ENCODE measurements at regions not wholly inside any gene's neighbourhood (a gene's known extent, or its start where the extent isn't known, plus 50 kb on each side); places are given as distances from the start of the nearest gene placed in this dataset.
"Not testable (repeated sequence)": the region's sequence is repeated elsewhere in the genome, so short reads cannot be mapped to it uniquely, and the experiment has no call there.

DNA sequence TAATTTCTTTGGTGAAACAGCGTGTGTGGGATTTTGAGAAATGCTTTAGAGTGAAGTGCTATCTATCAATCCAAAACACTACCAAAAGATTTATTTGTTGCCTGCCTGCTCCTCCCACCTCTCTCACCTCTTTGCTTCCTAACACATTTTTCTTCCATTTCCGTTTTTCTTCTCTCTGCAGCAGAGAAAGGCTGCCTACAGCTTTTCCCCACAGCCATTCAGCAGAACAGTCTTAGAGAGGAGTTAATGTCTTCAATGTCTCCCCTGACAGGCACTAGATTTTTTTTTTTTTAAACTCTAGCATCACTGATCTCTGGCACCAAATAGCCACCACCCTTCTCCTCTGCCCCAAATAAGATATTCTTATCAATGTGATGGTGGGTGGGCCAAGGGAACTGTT lies 327.8 kb upstream of the MAN1A1 start:
- Mint-ChIP-seq H3K4me1 (no peaks in the 10 kb centered on the region), H3K27ac (no peak overlapping the region), H3K36me3 (ENCODE audit: low read depth) (no peaks in the 10 kb centered on the region), H3K9me3 (no peaks in the 10 kb centered on the region), H3K27me3 (no peaks in the 10 kb centered on the region), H3K4me3 (no peak overlapping the region)
- ChIA-PET CTCF (no interaction called here), POLR2A (no interaction called here)
- DNase-seq, result no peak

DNA sequence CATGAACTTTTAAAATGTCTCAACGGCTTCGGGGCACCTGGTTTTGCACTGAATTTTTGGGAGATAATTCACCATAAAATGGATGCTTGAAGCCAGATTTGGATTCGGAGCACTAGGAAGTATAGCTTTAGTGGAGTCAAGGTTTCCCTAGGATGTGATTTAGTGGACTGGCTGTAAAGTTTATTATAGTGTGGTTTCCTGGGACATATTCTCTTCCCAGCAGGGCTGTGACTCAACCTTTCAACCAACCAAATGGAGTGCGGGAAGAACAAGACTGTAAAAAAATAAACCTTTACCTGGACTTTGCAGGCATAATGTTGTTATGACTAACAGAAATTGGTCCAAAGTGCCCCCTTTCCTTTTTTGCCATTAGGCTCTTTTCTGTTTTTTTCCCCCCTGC lies 327.4 kb upstream of the MAN1A1 start:
- Mint-ChIP-seq H3K4me1 (no peaks in the 10 kb centered on the region), H3K4me3 (no peak overlapping the region), H3K27ac (no peak overlapping the region), H3K9me3 (no peaks in the 10 kb centered on the region), H3K36me3 (ENCODE audit: low read depth) (no peaks in the 10 kb centered on the region), H3K27me3 (no peaks in the 10 kb centered on the region)
- ChIA-PET CTCF (interaction anchor here (0.9 to 1.1 kb wide), 2 partner anchors 9 to 24 kb away, joined by 3 to 4 read pairs; no protein-coding TSS in a partner anchor), POLR2A (no interaction called here)
- no peak for DNase-seq

DNA sequence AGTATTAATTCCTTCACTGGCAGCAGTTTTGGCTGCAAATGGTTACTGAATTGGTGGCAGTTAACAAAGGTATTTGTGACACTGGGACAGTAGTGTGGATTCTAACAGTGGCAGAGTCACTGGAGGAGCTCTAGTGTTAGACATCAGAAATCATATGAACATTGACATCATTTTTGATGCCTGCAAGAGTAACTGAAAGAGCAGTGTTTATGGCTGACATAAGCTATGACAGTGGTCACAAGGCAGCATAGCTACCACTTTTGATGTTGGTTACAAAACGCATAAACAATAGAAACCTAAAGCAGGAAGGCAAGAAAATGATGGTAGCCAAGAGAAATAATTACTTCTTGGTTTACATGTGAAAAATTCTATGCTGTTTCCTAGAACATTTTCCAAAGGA lies 326.7 kb upstream of the MAN1A1 start:
- CTCF ChIA-PET, result interaction anchor here (0.7 to 1.1 kb wide), 3 partner anchors 8 to 344 kb away, joined by 3 to 4 read pairs (median 3); no protein-coding TSS in a partner anchor
- no peaks in the 10 kb centered on the region for H3K36me3 Mint-ChIP-seq (ENCODE audit: low read depth)
- no peak overlapping the region for H3K4me3 Mint-ChIP-seq
- no peaks in the 10 kb centered on the region for H3K9me3 Mint-ChIP-seq
- H3K27ac Mint-ChIP-seq, result no peak overlapping the region
- POLR2A ChIA-PET, result no interaction called here
- no peak for DNase-seq
- no peaks in the 10 kb centered on the region for H3K4me1 Mint-ChIP-seq
- H3K27me3 Mint-ChIP-seq, result no peaks in the 10 kb centered on the region

DNA sequence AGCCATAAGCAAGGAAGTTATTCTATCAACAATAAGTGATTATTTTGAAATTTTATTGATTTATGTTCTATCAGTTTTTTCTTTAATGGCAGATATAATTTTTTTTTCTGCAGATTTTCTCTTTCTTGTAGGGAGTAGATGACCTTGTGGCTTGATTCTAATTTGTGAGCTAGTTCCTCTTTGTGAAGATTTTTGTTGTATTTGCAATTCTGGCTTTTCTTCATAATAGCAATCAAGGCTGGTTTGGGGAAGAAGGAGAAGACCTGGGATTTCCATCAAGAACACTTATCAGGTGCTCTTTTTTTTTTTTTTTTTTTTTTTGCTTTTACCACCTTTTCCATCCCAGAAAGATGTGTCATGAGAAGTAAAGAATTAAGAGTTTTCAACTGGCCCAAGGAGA lies 324.2 kb upstream of the MAN1A1 start:
- Mint-ChIP-seq H3K4me3 (no peak overlapping the region), H3K27me3 (peaks cover 5% of the 10 kb centered on the region), H3K9me3 (no peaks in the 10 kb centered on the region), H3K4me1 (peaks cover under 1% of the 10 kb centered on the region), H3K36me3 (ENCODE audit: low read depth) (no peaks in the 10 kb centered on the region), H3K27ac (no peak overlapping the region)
- POLR2A ChIA-PET, result no interaction called here
- no peak for DNase-seq
- CTCF ChIA-PET, result interaction anchor here (0.6 kb wide), 1 partner anchor 1605 kb away, joined by 4 read pairs; no protein-coding TSS in a partner anchor

DNA sequence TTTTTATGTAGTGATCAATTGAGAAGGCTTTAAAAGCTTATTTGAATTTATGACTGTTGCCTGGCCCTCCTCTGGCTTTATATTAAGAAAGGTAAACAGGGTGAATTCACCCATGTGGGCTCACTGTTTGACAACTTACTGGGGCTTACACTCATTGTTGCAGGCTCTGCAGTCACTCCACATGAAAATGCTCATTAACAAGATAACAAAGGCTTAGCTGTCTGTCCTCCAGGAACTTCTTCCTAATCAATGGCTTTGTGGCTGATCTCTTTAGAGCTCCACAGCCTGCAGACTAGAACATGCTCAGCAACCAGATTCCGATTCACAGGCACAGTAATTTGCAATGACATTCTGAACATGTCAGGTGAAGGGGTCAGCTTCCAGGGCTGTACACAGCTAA lies 323.2 kb upstream of the MAN1A1 start:
- no peak overlapping the region for H3K27ac Mint-ChIP-seq
- POLR2A ChIA-PET, result no interaction called here
- H3K4me1 Mint-ChIP-seq, result peaks cover 6% of the 10 kb centered on the region
- no peak overlapping the region for H3K4me3 Mint-ChIP-seq
- DNase-seq, result no peak
- no peaks in the 10 kb centered on the region for H3K36me3 Mint-ChIP-seq (ENCODE audit: low read depth)
- CTCF ChIA-PET, result interaction anchor here (0.6 to 1.5 kb wide), 2 partner anchors 13 to 18 kb away, joined by 3 read pairs; no protein-coding TSS in a partner anchor
- H3K9me3 Mint-ChIP-seq, result no peaks in the 10 kb centered on the region
- peaks cover 9% of the 10 kb centered on the region for H3K27me3 Mint-ChIP-seq

DNA sequence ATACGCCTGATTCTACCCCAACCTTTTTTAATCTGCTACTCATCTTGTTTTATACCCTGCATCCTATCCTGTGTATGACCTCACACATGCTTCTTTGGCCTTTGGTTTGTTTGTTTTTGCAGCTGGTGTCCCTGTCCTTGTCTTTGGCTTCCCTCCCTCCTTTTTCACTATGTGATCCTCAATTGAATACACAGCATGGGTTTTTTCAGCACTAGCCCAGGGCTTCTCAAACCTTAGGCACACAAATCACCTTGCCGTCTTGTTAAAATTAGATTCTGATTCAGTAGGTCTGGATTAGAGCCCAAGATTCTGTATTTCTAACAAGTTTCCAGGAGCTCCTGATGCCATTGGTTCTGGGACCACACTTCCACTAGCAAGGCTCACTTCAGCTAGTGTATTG lies 321.5 kb upstream of the MAN1A1 start:
- H3K36me3 Mint-ChIP-seq (ENCODE audit: low read depth), result no peaks in the 10 kb centered on the region
- ChIA-PET CTCF (no interaction called here), POLR2A (no interaction called here)
- H3K27ac Mint-ChIP-seq, result no peak overlapping the region
- H3K4me1 Mint-ChIP-seq, result peaks cover 6% of the 10 kb centered on the region
- no peak overlapping the region for H3K4me3 Mint-ChIP-seq
- peaks cover 9% of the 10 kb centered on the region for H3K27me3 Mint-ChIP-seq
- H3K9me3 Mint-ChIP-seq, result peaks cover 2% of the 10 kb centered on the region
- DNase-seq, result no peak

DNA sequence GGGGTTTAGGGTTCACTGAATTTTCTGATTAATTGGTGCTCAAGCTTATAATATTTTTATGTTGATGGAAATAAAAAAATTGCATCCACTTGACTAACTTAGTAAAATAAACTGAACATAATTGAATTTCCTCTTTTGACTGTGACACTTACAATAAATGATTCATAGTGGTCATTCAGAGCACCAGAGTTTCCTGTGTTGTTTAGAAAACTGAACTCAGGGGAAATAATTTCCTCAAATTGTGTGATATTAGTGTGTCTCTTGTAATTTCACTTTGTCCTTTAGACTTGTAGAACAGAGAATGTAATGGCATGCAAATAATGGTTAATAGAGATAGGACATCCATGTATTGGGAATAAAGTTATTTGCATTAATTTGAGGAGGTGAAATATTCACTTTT lies 319.7 kb upstream of the MAN1A1 start:
- Mint-ChIP-seq H3K9me3 (peaks cover 2% of the 10 kb centered on the region), H3K36me3 (ENCODE audit: low read depth) (no peaks in the 10 kb centered on the region), H3K27me3 (peaks cover 9% of the 10 kb centered on the region), H3K4me3 (no peak overlapping the region), H3K27ac (no peak overlapping the region), H3K4me1 (peaks cover 6% of the 10 kb centered on the region)
- POLR2A ChIA-PET, result no interaction called here
- CTCF ChIA-PET, result no interaction called here
- no peak for DNase-seq

DNA sequence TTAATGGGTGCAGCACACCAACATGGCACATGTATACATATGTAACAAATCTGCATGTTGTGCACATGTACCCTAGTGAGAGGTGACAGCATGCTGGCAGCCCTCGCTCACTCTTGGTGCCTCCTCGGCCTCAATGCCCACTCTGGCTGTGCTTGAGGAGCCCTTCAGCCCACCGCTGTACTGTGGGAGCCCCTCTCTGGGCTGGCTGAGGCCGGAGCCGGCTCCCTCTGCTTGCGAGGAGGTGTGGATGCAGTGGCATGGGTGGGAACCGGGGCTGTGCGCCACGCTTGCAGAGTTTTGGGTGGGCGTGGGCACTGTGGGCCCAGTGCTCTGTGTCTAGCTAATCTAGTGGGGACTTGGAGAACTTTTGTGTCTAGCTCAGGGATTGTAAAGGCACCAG lies 315.9 kb upstream of the MAN1A1 start:
- H3K36me3 Mint-ChIP-seq (ENCODE audit: low read depth); CTCF ChIA-PET; H3K9me3 Mint-ChIP-seq; H3K4me1 Mint-ChIP-seq; H3K27me3 Mint-ChIP-seq; H3K4me3 Mint-ChIP-seq; H3K27ac Mint-ChIP-seq; POLR2A ChIA-PET; DNase-seq: not testable (repeated sequence)

DNA sequence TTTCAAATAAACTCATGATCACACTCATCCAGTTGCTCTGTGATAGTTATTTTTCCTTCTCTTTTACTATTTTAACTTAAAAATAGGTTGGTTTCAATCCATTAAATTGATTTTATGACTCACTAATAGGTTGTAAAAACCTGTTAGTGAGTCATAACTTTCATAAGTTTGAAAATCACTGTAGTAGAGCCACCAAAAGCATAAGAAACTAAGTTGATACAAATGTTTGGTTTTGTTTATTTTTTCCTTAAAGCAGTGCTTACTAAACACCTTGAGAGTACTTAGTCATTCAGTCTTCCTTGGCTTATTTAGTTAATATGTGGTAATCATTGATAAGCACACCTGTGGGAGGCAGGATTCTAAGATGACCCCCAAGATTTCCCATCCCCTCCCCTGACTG lies 312.1 kb upstream of the MAN1A1 start:
- ChIA-PET CTCF (no interaction called here), POLR2A (no interaction called here)
- DNase-seq, result no peak
- Mint-ChIP-seq H3K36me3 (ENCODE audit: low read depth) (no peaks in the 10 kb centered on the region), H3K27ac (no peak overlapping the region), H3K27me3 (no peaks in the 10 kb centered on the region), H3K9me3 (peaks cover 2% of the 10 kb centered on the region), H3K4me3 (no peak overlapping the region), H3K4me1 (no peaks in the 10 kb centered on the region)

DNA sequence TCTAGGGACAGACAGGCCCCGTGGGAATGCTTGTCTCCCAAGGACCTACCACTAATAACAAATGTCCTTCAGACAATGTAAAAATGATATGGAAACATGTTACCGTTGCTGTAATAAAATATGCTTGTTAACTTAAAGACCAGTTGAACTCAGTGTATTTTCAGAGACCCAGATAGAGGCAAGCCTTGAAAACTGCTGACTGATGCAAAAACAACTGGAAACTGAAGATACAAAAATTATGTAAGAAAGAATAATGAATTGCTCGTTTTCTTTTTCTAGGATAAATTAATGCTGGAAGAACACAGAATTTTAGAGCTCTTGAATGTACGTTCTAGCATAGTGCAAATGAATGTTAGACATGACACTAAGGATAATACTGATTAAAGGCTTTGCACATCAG lies 311.5 kb upstream of the MAN1A1 start:
- H3K27me3 Mint-ChIP-seq, result no peaks in the 10 kb centered on the region
- no peak for DNase-seq
- H3K9me3 Mint-ChIP-seq, result no peaks in the 10 kb centered on the region
- H3K4me3 Mint-ChIP-seq, result no peak overlapping the region
- no peaks in the 10 kb centered on the region for H3K4me1 Mint-ChIP-seq
- no peak overlapping the region for H3K27ac Mint-ChIP-seq
- H3K36me3 Mint-ChIP-seq (ENCODE audit: low read depth), result no peaks in the 10 kb centered on the region
- ChIA-PET CTCF (no interaction called here), POLR2A (no interaction called here)

DNA sequence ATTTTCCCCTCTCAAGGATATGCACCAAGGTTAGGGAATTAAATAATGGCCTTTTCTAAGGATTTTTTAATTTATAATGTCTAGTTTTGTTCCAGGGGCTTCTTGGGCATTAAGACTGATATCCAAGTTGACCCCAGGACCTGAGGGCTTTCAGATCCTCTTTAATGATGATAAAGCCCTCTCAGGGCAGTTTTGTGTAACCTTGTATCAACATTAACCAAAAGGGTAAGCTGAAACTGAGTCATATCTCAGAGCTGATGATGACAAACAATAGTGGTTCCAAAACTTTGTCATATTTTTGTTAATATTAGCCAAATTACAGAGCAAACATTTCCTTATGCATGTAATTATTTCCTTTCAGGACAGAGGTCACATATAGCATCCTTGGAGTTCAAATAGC lies 309.4 kb upstream of the MAN1A1 start:
- Mint-ChIP-seq H3K27ac (no peak overlapping the region), H3K4me3 (no peak overlapping the region), H3K27me3 (no peaks in the 10 kb centered on the region), H3K4me1 (no peaks in the 10 kb centered on the region), H3K9me3 (no peaks in the 10 kb centered on the region), H3K36me3 (ENCODE audit: low read depth) (no peaks in the 10 kb centered on the region)
- ChIA-PET CTCF (interaction anchor here (1.2 kb wide), 1 partner anchor 14 kb away, joined by 3 read pairs; no protein-coding TSS in a partner anchor), POLR2A (no interaction called here)
- no peak for DNase-seq

DNA sequence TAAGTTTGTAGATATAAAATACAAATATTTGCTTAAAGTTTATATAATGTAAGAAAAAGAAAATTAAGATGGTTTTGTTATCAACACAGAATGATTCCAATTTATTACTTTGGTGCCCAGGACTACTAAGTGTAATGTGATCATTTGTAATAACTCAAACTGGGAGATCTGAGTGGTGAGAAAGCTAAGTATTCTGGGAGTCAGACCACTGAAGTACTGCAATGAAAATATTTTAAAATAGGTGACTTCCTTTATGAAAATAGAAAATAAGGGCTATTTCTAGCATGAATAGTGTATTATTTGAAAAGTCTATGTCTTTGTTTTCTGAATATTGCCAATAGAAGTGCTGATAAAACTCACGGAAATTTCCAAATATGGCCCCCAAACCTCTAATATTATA lies 305.6 kb upstream of the MAN1A1 start:
- Mint-ChIP-seq H3K4me3 (no peak overlapping the region), H3K27me3 (no peaks in the 10 kb centered on the region), H3K9me3 (no peaks in the 10 kb centered on the region), H3K27ac (no peak overlapping the region), H3K36me3 (ENCODE audit: low read depth) (no peaks in the 10 kb centered on the region), H3K4me1 (peaks cover 2% of the 10 kb centered on the region)
- CTCF ChIA-PET, result interaction anchor here (1.1 kb wide), 1 partner anchor 17 kb away, joined by 3 read pairs; no protein-coding TSS in a partner anchor
- POLR2A ChIA-PET, result no interaction called here
- DNase-seq, result no peak

DNA sequence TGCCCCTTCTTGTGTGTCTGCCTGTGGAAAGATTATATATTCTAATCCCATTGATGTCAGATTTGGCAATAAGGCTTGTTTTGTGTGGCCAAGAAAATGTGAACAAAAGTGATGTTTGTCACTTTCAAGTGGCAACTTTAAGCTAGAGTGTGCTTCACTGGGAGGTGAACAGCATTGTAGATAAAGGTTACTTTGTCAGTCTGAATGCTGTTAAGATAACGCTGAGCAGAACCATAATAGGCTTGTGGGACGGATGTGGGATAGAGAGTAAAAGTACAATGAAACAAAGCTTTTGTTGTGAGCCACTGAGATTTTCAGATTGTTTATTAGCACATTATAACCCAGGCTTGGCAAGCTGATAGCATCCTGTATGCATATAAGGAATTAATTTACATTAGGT lies 303.8 kb upstream of the MAN1A1 start:
- H3K27ac Mint-ChIP-seq, result no peak overlapping the region
- H3K9me3 Mint-ChIP-seq, result no peaks in the 10 kb centered on the region
- peaks cover 2% of the 10 kb centered on the region for H3K4me1 Mint-ChIP-seq
- H3K27me3 Mint-ChIP-seq, result no peaks in the 10 kb centered on the region
- CTCF ChIA-PET, result interaction anchor here (0.6 to 0.9 kb wide), 2 partner anchors 13 to 23 kb away, joined by 3 read pairs; no protein-coding TSS in a partner anchor
- DNase-seq, result no peak
- H3K4me3 Mint-ChIP-seq, result no peak overlapping the region
- POLR2A ChIA-PET, result no interaction called here
- H3K36me3 Mint-ChIP-seq (ENCODE audit: low read depth), result no peaks in the 10 kb centered on the region

DNA sequence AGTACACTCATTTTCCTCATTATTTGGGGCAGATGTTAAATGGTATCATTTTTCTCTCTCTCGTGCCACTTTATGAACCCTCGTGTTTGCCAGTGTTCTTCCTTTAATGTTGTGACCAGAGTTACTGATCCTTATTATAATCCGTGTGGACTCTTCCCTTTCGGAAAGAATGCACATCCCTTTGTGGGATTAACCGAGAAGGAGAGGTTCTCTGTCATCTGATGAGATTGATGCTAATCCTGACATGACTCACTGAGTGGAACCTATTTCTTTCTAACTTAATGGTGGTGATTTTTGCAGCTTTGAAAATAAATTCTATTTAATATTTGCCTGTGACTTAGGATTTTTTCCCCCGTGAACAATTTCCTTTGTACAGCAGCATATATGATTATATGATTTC lies 300.0 kb upstream of the MAN1A1 start:
- peaks cover 2% of the 10 kb centered on the region for H3K4me1 Mint-ChIP-seq
- H3K27me3 Mint-ChIP-seq, result peaks cover 3% of the 10 kb centered on the region
- no peak overlapping the region for H3K4me3 Mint-ChIP-seq
- no peak overlapping the region for H3K27ac Mint-ChIP-seq
- H3K36me3 Mint-ChIP-seq (ENCODE audit: low read depth), result no peaks in the 10 kb centered on the region
- DNase-seq, result no peak
- ChIA-PET CTCF (no interaction called here), POLR2A (no interaction called here)
- H3K9me3 Mint-ChIP-seq, result no peaks in the 10 kb centered on the region
